ENCODE measurements at regions not wholly inside any gene's neighbourhood (a gene's known extent, or its start where the extent isn't known, plus 50 kb on each side); places are given as distances from the start of the nearest gene placed in this dataset.

DNA sequence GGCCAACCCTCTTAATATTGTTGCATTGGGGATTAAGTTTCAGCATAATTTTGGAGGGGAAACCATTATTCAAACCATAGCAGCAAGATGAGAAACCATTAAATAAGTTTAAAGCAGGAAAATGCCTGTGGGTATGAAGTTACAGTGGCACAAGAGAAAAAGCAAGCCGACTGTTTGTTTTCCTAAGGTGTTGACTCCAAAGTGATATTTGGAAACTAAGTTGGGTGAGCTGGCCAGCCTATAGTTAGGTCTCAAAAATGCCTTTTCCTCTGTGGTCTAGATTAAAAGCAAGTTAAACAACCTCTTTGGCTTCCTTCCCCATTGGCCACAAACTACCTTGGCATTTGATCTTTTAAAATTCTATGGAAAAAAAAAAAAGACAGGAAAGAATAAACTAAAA is 419.8 kb upstream of the AZI2 start:
- Mint-ChIP-seq H3K27me3 (no peaks in the 10 kb centered on the region), H3K4me3 (no peak overlapping the region), H3K4me1 (no peaks in the 10 kb centered on the region), H3K9me3 (peaks cover 21 to 23% of the 10 kb centered on the region in 2 donors), H3K27ac (no peak overlapping the region), H3K36me3 (no peaks in the 10 kb centered on the region)
- ATAC-seq (replicated peaks) (no peak), DNase-seq (no peak)

DNA sequence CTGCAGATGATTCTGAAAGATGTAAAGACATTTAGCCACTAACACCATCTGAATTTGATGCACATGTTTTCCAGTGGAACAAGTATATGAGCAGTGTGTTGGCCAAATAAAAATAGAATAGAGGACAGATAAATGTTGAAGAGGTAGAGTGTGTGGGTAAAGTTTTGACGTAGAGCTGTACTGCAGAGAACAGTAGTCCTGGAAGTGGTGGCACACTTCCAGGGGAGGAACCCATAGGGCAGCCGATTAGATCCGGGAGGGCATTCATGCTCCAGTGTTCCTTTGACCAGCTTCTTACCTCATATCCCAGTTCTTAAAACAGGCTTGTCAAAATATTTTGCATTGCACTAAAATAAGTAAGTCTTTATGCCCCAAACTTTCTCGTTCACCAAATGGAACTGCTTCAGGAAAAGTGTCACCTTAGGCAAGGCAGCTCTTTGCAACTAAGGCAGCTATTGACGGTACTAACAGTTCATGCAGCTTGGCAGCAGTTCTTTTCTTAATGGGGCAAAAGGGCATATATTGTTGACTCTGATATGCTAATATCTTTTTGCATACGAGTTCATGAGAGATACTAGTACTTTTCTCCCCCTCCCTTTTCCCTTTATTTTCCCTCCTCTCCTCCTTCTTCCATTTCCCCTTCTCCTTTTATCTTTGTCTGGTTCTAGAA is 429.3 kb upstream of the AZI2 start:
- Mint-ChIP-seq H3K27me3 (no peaks in the 10 kb centered on the region), H3K27ac (no peak overlapping the region), H3K4me3 (no peak overlapping the region), H3K9me3 (peaks cover 0 to 7% of the 10 kb centered on the region in 2 donors), H3K36me3 (no peaks in the 10 kb centered on the region), H3K4me1 (no peaks in the 10 kb centered on the region)
- DNase-seq (no peak), ATAC-seq (replicated peaks) (no peak)

DNA sequence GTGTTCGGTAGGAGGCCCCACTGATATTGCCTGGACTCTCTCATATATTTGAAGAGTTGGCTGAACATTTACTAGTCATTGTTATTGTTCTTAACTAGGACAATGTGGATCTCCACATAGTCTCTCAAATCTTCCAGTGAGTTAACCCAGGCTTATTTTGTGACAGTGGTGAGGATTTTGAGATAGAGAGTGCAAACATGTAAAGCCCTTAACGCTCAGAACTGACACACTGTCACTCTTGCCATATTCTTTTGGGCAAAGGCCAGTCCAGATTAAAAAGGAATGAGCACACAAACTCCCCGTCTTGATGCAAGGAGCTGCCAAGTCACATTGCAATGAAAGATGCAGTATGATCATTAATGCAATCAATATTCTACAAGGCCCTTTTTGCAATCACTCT is 431.9 kb upstream of the AZI2 start:
- Mint-ChIP-seq H3K27me3 (no peaks in the 10 kb centered on the region), H3K9me3 (peaks cover 0 to 2% of the 10 kb centered on the region in 2 donors), H3K4me3 (no peak overlapping the region), H3K27ac (no peak overlapping the region), H3K36me3 (no peaks in the 10 kb centered on the region), H3K4me1 (no peaks in the 10 kb centered on the region)
- no peak for DNase-seq
- no peak for ATAC-seq (replicated peaks)

DNA sequence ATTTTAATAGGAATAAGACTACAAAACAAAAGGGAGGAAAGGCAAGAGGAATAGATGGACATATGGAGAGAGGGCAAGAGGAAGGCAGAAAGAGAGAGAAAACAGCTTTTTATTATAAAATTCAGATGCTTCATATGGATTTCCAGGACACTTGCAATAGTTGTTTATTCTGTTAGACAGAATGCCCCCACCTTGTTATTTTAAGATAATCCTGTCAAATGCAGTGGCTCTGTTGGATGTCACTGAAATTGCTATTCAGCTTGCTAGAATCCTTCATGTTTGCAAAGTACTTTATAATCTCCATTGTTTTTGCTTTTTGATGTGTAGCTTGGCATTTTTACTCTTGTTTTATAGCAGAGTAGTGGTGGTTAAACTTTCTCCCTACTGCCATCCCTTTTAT is 432.4 kb upstream of the AZI2 start:
- DNase-seq, result no peak
- H3K9me3 Mint-ChIP-seq, result peaks cover 0 to 2% of the 10 kb centered on the region in 2 donors
- H3K4me3 Mint-ChIP-seq, result no peak overlapping the region
- H3K27ac Mint-ChIP-seq, result no peak overlapping the region
- no peaks in the 10 kb centered on the region for H3K36me3 Mint-ChIP-seq
- H3K4me1 Mint-ChIP-seq, result no peaks in the 10 kb centered on the region
- H3K27me3 Mint-ChIP-seq, result no peaks in the 10 kb centered on the region
- no peak for ATAC-seq (replicated peaks)

DNA sequence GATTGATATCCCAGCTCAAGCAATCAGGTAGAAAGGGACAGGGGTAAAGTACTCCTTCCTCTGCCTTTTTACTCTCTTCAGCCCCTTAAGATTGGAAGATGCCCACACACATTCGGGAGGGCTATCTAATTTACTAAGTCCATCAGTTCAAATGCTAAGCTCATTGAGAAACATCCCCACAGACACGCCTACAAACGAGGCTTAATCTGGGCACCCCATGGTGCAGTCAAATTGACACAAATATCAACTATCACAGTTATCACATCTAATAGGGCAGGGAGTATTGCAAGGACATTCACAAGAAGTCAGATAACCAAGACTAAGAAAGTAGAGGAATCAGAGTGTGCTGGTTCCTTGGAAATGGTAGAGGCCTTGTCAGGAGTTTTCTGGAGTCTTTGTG is 437.8 kb upstream of the AZI2 start:
- Mint-ChIP-seq H3K9me3 (peaks cover 0 to 2% of the 10 kb centered on the region in 2 donors), H3K27ac (no peak overlapping the region), H3K36me3 (no peaks in the 10 kb centered on the region), H3K4me1 (no peaks in the 10 kb centered on the region), H3K27me3 (no peaks in the 10 kb centered on the region), H3K4me3 (no peak overlapping the region)
- DNase-seq, result no peak
- no peak for ATAC-seq (replicated peaks)

DNA sequence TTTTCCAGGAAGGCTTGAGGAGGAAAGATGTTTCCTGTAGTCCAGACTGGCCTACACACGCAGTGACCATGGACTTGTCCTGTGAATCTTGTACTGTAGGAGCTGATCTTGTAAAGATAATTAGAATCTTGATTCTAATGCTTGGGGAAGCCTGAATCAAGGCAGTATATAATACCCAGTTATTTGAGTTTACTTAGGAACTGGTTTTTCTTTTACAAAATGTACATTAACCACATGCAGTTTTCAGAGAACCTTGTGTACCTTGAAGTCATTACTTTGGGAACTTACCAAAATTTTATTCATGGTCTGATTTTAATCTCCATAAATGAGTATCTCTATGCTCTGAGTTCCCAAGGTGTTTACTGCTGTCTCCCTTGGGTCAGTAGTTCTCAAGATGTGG is 439.9 kb upstream of the AZI2 start:
- H3K4me1 Mint-ChIP-seq, result no peaks in the 10 kb centered on the region
- H3K27ac Mint-ChIP-seq, result no peak overlapping the region
- DNase-seq (no peak), ATAC-seq (replicated peaks) (no peak)
- no peaks in the 10 kb centered on the region for H3K27me3 Mint-ChIP-seq
- no peaks in the 10 kb centered on the region for H3K9me3 Mint-ChIP-seq
- H3K36me3 Mint-ChIP-seq, result no peaks in the 10 kb centered on the region
- no peak overlapping the region for H3K4me3 Mint-ChIP-seq

DNA sequence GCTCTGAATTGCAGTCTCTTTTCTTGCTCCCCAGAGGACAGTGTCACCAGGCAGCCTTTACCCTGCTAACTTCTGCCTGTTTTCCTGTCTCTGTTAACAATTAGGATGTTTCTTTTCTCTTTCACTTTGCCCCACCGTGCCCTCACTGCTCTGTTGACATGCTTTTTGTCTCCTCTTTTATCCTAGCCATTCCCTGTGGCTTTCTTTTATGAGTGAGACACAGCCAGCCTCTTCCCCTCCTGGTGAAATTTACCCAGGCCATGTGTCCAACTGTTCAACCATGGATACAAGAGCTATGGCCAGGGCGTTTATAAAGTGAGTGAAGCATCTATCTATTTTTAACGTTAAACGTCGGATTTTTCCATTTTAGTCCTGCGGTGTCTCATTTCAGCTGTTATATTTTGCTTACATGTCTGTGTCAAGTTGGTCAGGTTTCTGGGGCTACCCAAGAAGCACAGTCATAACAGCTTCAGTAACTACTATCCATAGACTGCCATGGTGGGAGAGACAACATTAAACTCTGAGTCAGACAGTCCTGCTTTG is 443.2 kb upstream of the AZI2 start:
- Mint-ChIP-seq H3K4me1 (no peaks in the 10 kb centered on the region), H3K27ac (no peak overlapping the region), H3K9me3 (no peaks in the 10 kb centered on the region), H3K4me3 (no peak overlapping the region), H3K27me3 (no peaks in the 10 kb centered on the region), H3K36me3 (no peaks in the 10 kb centered on the region)
- ATAC-seq (replicated peaks) (no peak), DNase-seq (no peak)

DNA sequence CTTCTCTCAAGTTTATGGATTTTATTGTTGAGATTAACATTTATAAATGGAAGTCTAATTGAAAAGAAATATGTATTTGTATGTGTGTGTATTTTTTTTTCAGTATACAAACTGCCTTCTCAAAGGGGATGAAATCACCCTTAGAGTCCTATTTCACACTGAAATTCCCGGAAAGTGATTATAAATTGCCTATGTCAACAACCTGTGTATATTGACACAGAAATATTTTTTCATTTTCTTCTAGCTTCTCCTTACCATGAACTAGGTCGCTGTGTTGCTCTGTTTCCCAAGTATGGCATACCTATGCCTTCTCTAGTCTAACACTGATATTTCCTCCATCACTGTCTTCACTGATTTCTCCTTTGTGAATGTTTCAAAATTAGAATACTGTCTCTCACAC is 444.0 kb upstream of the AZI2 start:
- H3K27me3 Mint-ChIP-seq, result no peaks in the 10 kb centered on the region
- ATAC-seq (replicated peaks) (no peak), DNase-seq (no peak)
- H3K9me3 Mint-ChIP-seq, result no peaks in the 10 kb centered on the region
- H3K36me3 Mint-ChIP-seq, result no peaks in the 10 kb centered on the region
- H3K4me3 Mint-ChIP-seq, result no peak overlapping the region
- H3K4me1 Mint-ChIP-seq, result no peaks in the 10 kb centered on the region
- H3K27ac Mint-ChIP-seq, result no peak overlapping the region

DNA sequence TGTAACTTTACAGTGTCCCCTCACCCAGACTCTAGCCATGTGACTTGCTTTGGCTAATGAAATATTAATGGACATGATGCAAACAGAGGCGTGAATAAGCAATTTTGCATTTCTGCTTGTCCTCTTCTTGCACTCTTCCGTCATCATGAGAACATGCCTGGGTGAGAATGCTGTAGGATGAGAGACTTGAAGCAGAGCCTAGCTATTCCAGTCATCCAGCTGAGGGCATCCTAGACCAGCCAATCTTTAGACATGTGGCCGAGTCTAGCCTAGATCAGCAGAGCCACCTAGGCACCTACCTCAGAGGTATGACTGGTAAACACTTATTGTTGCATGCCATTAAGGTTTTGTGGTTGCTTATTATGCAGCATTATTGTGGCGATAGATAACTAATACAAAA is 450.5 kb upstream of the AZI2 start:
- no peaks in the 10 kb centered on the region for H3K4me1 Mint-ChIP-seq
- H3K36me3 Mint-ChIP-seq, result no peaks in the 10 kb centered on the region
- H3K9me3 Mint-ChIP-seq, result no peaks in the 10 kb centered on the region
- H3K27me3 Mint-ChIP-seq, result no peaks in the 10 kb centered on the region
- DNase-seq, result no peak
- no peak for ATAC-seq (replicated peaks)
- no peak overlapping the region for H3K27ac Mint-ChIP-seq
- no peak overlapping the region for H3K4me3 Mint-ChIP-seq

DNA sequence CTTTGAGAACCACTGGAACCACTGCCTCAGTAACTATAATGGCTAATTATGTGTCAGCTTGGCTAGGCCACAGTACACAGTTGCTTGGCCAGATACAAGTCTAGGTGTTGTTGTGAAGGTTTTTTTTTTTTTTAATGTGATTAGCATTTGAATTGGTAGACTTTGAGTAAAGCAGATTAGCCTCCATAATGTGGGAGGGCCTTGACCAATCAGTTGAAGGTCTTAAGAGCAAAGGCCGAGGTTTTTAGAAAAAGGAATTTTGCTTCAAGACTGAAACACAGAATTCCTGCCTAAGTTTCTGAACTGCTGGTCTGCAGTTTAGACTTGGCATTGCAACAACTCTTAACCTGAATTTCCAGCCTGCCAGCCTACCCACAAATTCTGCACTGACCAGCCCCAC is 451.6 kb upstream of the AZI2 start:
- no peak for DNase-seq
- no peaks in the 10 kb centered on the region for H3K4me1 Mint-ChIP-seq
- H3K4me3 Mint-ChIP-seq, result no peak overlapping the region
- ATAC-seq (replicated peaks), result no peak
- H3K36me3 Mint-ChIP-seq, result no peaks in the 10 kb centered on the region
- H3K27ac Mint-ChIP-seq, result no peak overlapping the region
- H3K9me3 Mint-ChIP-seq, result no peaks in the 10 kb centered on the region
- H3K27me3 Mint-ChIP-seq, result no peaks in the 10 kb centered on the region

DNA sequence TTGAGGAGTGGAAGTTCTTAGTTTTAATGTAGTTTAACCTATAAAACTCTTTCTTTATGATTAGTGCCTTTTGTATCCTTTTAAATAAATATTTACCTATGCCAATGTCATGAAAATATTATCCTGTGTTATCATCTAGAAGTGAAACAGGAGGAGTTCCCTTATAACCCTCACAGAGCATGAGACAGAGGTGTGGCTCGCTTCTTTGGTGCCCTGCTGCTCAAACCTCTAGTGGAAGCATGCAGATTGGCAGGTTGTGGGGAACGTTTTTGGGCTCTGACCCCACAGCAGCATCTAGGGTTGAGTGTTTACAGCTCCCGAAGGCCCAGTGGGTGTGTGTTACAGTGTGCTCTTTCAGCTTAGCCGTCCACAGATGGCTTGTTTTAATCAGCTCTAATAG is 459.4 kb upstream of the AZI2 start:
- peaks cover 0 to 2% of the 10 kb centered on the region in 2 donors for H3K9me3 Mint-ChIP-seq
- no peak for ATAC-seq (replicated peaks)
- no peak for DNase-seq
- H3K36me3 Mint-ChIP-seq, result no peaks in the 10 kb centered on the region
- no peak overlapping the region for H3K4me3 Mint-ChIP-seq
- H3K27ac Mint-ChIP-seq, result no peak overlapping the region
- no peaks in the 10 kb centered on the region for H3K27me3 Mint-ChIP-seq
- no peaks in the 10 kb centered on the region for H3K4me1 Mint-ChIP-seq

DNA sequence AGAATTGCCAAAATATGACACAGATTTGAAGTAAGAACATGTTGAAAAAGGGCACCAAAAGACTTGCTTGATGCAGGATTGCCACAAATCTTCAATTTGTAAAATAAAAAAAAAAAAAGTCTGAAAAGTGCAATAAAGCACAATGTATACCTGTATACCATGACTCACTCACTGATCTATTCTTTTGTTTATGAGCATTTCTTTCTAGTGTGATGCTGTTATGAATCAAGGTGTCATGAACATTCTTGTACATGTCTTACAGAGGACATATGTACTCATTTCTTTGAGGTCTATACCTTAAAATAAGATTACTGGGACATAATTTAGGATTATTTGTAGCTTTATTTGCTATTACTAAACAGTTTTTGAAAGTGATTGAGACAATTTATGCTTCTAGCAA is 464.9 kb upstream of the RBMS3 start:
- Mint-ChIP-seq H3K9me3 (no peaks in the 10 kb centered on the region), H3K4me3 (no peak overlapping the region), H3K36me3 (no peaks in the 10 kb centered on the region), H3K4me1 (no peaks in the 10 kb centered on the region), H3K27ac (no peak overlapping the region), H3K27me3 (no peaks in the 10 kb centered on the region)
- ATAC-seq (replicated peaks) (no peak), DNase-seq (no peak)

DNA sequence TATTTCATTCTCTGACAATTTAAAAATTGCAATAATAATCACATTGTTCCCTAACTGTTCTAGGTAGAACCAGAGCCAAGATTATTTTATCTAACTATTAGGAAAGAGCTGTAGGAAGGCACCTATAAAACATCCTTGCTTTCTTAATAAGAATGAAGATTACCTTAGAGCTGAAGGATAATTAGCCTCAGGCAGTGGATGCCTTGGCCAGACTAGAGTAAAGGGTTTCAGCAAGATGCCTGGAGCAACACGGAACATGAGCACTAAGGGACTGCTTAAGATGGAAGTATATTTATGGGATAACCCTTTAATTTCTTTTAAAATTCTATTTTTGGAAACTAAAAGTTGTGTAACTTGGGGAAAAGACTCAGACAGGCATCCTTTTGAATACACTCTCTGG is 456.6 kb upstream of the RBMS3 start:
- no peak for DNase-seq
- H3K27me3 Mint-ChIP-seq, result no peaks in the 10 kb centered on the region
- no peak overlapping the region for H3K4me3 Mint-ChIP-seq
- no peak overlapping the region for H3K27ac Mint-ChIP-seq
- H3K9me3 Mint-ChIP-seq, result peaks cover 0 to 2% of the 10 kb centered on the region in 2 donors
- no peaks in the 10 kb centered on the region for H3K4me1 Mint-ChIP-seq
- no peaks in the 10 kb centered on the region for H3K36me3 Mint-ChIP-seq
- no peak for ATAC-seq (replicated peaks)

DNA sequence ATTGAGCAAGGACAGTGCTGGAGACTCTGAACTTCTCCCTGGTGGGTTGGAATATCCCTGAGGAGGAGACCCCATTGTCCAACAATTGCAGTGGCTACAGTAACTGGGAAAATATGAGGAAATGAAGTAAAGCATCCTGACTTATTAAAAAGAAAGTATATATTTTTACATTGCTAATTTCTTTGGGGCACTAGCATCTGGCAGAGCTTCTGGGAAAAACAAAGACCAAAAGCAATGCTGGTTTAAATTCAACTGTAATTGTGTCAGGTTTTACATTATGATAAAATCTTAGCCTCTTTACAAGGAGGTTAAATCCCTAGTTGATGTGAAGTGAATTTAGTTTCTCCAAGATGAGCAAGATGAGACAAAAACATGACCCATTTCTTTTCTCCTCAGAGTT is 454.0 kb upstream of the RBMS3 start:
- no peak overlapping the region for H3K4me3 Mint-ChIP-seq
- no peak overlapping the region for H3K27ac Mint-ChIP-seq
- no peak for ATAC-seq (replicated peaks)
- peaks cover 8 to 16% of the 10 kb centered on the region in 2 donors for H3K9me3 Mint-ChIP-seq
- no peak for DNase-seq
- no peaks in the 10 kb centered on the region for H3K27me3 Mint-ChIP-seq
- H3K36me3 Mint-ChIP-seq, result no peaks in the 10 kb centered on the region
- H3K4me1 Mint-ChIP-seq, result no peaks in the 10 kb centered on the region

DNA sequence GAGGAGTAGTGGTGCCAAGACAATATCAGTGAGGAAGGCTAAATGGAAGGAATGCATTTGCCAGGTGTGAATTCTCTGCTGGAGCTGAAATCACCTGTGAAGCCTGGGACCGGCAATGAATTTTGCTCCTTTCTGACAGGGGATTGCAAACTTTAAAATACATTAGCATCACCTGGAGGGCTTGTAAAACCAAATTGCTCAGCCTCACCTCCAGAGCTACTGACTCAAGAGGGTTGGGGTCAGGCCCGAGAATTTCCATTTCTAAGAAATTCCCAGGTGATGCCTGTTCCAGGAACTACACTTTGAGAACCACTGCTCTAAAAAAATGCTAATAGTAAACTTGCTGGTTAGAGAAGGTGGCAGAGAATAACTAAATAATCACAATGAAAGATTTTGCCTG is 445.6 kb upstream of the RBMS3 start:
- no peaks in the 10 kb centered on the region for H3K4me1 Mint-ChIP-seq
- no peaks in the 10 kb centered on the region for H3K36me3 Mint-ChIP-seq
- H3K27ac Mint-ChIP-seq, result no peak overlapping the region
- H3K4me3 Mint-ChIP-seq, result no peak overlapping the region
- DNase-seq (no peak), ATAC-seq (replicated peaks) (no peak)
- peaks cover 0 to 3% of the 10 kb centered on the region in 2 donors for H3K27me3 Mint-ChIP-seq
- peaks cover 6 to 12% of the 10 kb centered on the region in 2 donors for H3K9me3 Mint-ChIP-seq

DNA sequence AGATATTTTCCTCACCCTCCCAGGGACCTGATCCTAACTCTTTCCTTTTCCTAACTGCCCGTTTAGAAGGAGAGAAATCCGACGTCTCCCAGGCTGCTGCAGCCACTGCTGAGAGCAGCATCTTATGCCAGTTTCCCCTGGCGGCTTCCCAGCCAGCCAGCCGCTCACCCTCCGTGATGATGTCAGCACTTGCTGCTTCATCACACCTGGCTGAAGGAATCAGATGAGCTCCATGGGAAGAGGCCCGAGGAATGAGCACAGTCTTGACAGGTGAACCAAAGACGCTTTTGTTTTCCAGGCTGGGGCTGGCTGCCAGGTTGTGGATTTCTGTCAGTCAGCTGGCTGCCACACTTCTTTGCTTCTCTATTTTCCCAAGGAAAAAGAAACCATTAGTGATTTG is 445.1 kb upstream of the RBMS3 start:
- no peaks in the 10 kb centered on the region for H3K4me1 Mint-ChIP-seq
- no peak for DNase-seq
- H3K36me3 Mint-ChIP-seq, result no peaks in the 10 kb centered on the region
- H3K4me3 Mint-ChIP-seq, result no peak overlapping the region
- H3K27ac Mint-ChIP-seq, result no peak overlapping the region
- peaks cover 2 to 8% of the 10 kb centered on the region in 2 donors for H3K9me3 Mint-ChIP-seq
- no peak for ATAC-seq (replicated peaks)
- H3K27me3 Mint-ChIP-seq, result peaks cover 0 to 3% of the 10 kb centered on the region in 2 donors
